Activated CD4-positive, alpha-beta T cell treated with anti-CD3 and anti-CD28 coated beads for 4 hours (primary cell): ENCODE measurements at regions not wholly inside any gene's neighbourhood (a gene's known extent, or its start where the extent isn't known, plus 50 kb on each side); places are given as distances from the start of the nearest gene placed in this dataset.

ENCODE experiments used
- DNase-seq, 2 donors: peaks; one replicate each; pipeline ENCODE4 v3.0.0-alpha.2; 2020

DNA sequence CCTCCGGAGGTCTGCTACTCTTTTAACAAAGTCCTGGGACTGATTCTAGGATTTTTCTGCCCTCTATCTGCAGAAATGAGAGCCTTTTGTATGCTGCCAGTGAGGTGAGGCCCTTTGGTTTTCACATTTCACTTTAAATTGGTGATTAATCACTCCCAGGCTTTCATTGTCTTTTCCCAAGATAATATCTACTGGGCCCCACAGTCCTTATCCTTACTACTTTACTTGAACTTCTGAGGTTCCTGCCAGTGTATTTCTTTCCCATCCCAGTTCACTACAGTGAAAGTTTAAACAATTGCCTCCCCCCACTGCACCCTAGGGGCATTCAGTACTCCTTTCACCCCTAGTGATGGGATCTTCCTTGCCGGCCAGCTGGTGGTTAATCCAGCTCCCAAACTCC is 127.4 kb upstream of the INHBA start:
- no peak for DNase-seq

GRCh38 chr7:41828911-41829310 is 126.0 kb upstream of the INHBA start:
- no peak for DNase-seq

GRCh38 chr7:41826641-41827040 is 123.8 kb upstream of the INHBA start:
- DNase-seq: no peak

- DNase-seq: no peak
These were observed 123.1 kb upstream of the INHBA start for GRCh38 chr7:41825927-41826480.

GRCh38 chr7:41824284-41824683 is 121.4 kb upstream of the INHBA start:
- no peak for DNase-seq

- no peak for DNase-seq
These were observed 119.4 kb upstream of the INHBA start for GRCh38 chr7:41822259-41822817.

GRCh38 chr7:41821521-41822213 is 118.8 kb upstream of the INHBA start:
- no peak for DNase-seq

- no peak for DNase-seq
These were observed 117.3 kb upstream of the INHBA start for GRCh38 chr7:41820111-41820671.

GRCh38 chr7:41819645-41820044 is 116.8 kb upstream of the INHBA start:
- no peak for DNase-seq

GRCh38 chr7:41818765-41819398 is 116.0 kb upstream of the INHBA start:
- no peak for DNase-seq

DNA sequence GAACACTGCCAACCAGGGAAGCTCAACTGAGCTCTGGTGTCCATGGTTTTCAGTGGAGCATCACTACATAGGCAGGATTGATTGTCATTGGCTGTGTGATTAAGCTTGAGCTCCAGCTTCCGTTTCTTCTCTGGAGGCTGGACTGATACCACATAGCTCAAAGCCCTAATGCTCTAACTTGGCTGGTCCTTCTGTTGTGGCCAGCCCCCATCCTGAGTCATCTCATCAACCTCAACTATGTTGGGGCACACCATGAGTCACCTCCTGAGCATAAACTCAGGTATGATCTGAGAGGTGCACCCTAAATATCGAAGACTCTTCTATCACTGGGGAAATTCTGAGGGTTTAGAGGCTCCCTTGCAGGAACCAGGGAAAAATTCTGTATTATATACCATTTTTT is 114.5 kb upstream of the INHBA start:
- no peak for DNase-seq

DNA sequence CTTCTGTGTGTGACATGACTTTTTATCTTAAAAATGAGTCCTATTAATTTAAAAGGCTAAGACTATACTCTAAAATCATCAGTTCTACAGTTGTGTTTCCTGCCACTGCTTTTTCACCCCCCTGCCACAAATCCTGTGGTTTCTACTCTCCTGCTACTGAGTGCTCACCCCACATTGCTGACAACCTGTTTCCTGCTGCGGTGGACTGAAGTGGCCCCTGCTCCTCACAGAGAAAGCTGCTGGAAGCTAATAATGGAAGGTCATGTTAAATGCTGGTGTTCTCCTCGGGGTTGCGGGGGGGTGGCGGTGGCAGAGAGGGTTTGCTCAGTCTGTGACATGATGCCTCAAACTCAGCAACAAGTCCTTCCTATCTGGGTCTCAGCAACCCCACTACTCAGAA is 113.2 kb upstream of the INHBA start:
- no peak for DNase-seq

DNA sequence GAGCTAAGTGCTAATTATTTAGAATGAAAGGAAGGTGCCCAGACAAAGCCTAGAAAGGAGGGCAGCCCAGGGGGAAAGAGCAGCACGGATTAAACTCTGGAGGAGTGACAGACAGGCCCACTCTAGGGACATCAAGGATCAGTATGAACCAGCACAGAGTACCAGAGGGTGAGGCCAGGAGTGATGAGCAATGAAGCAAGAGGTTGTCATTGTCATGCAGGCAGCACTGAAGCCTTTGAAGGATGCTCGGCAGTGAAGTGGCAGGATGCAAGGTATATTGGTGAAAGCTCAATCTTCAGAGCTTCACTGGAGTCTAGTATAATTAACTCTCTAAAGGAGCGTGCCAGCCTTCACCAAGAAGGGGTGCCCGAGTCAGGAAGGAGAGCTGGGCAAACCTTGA is 112.0 kb upstream of the INHBA start:
- no peak for DNase-seq

GRCh38 chr7:41813286-41813685 is 110.4 kb upstream of the INHBA start:
- no peak for DNase-seq

GRCh38 chr7:41811941-41812340 is 109.1 kb upstream of the INHBA start:
- no peak for DNase-seq

GRCh38 chr7:41809940-41810576 is 107.2 kb upstream of the INHBA start:
- no peak for DNase-seq

DNA sequence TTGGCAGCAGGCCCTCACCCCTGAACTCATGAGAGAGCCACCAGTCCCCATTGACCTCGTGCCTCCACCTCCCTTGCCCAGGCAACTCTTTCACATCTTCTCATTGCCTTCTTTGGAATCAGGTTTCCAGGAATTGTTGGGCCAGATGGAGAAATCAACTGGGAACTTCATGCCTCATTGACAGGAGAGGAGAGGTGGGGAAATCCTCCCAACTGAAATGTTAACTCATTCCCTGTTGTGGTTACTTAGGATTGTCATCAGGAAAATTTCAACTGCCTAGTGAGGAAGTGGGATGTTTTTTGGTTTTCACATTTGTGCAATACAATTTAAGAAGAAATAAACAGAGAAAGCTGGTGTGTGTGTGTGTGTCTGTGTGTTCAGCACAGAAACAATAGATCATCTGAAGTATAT is 106.6 kb upstream of the INHBA start:
- no peak for DNase-seq

GRCh38 chr7:41809116-41809515 is 106.2 kb upstream of the INHBA start:
- DNase-seq: no peak

GRCh38 chr7:41808541-41808940 is 105.7 kb upstream of the INHBA start:
- no peak for DNase-seq

DNA sequence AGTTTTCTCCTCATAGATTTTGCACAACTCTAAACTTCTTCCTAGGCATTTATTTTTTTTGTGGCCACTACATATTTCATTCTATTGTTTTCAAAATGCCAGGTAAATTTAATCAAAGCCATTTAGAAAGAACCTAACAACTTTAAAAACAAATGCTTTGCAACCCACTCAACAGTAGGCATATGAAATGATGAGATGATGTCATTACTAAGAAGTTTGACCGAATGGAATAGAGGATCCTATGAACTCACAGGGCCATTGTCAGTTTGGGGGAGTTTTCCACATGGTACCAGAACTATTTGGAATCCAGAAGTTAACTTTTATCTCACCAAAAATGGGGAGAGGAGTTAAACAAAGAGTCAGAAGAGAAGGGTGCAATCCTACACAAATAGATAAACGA is 100.7 kb upstream of the INHBA start:
- DNase-seq: no peak

DNA sequence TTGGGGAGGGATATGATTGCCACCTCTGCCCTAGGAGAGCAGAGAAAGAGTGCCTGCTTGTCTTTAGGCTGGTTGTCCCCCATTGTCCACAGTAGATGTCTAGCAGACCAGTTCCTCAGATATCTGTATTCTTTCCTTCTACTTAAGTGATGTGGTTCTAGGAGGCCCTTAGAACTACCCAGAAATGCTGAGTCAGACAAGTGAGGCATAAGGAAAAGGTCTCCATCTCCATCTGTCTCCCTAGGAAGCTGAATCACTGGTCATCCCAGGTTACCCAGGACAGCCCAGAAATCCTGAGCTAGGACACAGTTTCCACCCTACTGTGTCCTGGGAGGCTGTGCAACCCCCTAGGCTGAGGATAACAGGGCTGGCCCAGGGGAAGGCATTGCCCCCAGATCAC is 93.4 kb upstream of the INHBA start:
- DNase-seq: no peak

- no peak for DNase-seq
These were observed 92.5 kb upstream of the INHBA start for GRCh38 chr7:41795276-41795833.

GRCh38 chr7:41793556-41793955 is 90.7 kb upstream of the INHBA start:
- no peak for DNase-seq
